ENCODE measurements at regions not wholly inside any gene's neighbourhood (a gene's known extent, or its start where the extent isn't known, plus 50 kb on each side); places are given as distances from the start of the nearest gene placed in this dataset.

GRCh38 chr9:23011669-23012068 lies 565.0 kb downstream of the DMRTA1 start:
- H3K4me1 Mint-ChIP-seq (ENCODE audit: insufficient read depth, unreplicated experiment), result no peaks in the 10 kb centered on the region
- TF ChIP-seq CTCF (IDR thresholded peaks at IDR 0.05; ENCODE audit: unreplicated experiment), result no peak
- peaks cover under 1% of the 10 kb centered on the region for H3K27me3 Mint-ChIP-seq (ENCODE audit: insufficient read depth, unreplicated experiment)
- H3K36me3 Mint-ChIP-seq (ENCODE audit: insufficient read depth, unreplicated experiment), result no peaks in the 10 kb centered on the region
- H3K27ac Mint-ChIP-seq (ENCODE audit: low read depth, unreplicated experiment), result no peak overlapping the region
- DNase-seq (ENCODE audit: unreplicated experiment), result no peak
- H3K9me3 Mint-ChIP-seq (ENCODE audit: unreplicated experiment), result no peaks in the 10 kb centered on the region
- intact Hi-C loops (cut with micrococcal nuclease), result no loop called here
- ChIA-PET POLR2A (no interaction called here), CTCF (no interaction called here)
- BruUV-seq (replicated peaks), result no TSS peak
- H3K4me3 Mint-ChIP-seq (ENCODE audit: unreplicated experiment), result no peak overlapping the region

- H3K4me3 Mint-ChIP-seq (ENCODE audit: unreplicated experiment), result no peak overlapping the region
- POLR2A ChIA-PET, result no interaction called here
Observed at GRCh38 chr9:23015557-23015956, 568.9 kb downstream of the DMRTA1 start.

GRCh38 chr9:23036416-23036815 lies 589.8 kb downstream of the DMRTA1 start:
- Mint-ChIP-seq H3K36me3 (ENCODE audit: insufficient read depth, unreplicated experiment) (no peaks in the 10 kb centered on the region), H3K27me3 (ENCODE audit: insufficient read depth, unreplicated experiment) (peaks cover 51% of the 10 kb centered on the region), H3K27ac (ENCODE audit: low read depth, unreplicated experiment) (no peak overlapping the region), H3K4me1 (ENCODE audit: insufficient read depth, unreplicated experiment) (no peaks in the 10 kb centered on the region), H3K9me3 (ENCODE audit: unreplicated experiment) (no peaks in the 10 kb centered on the region), H3K4me3 (ENCODE audit: unreplicated experiment) (no peak overlapping the region)
- DNase-seq (ENCODE audit: unreplicated experiment), result no peak
- no peak for TF ChIP-seq CTCF (IDR thresholded peaks at IDR 0.05; ENCODE audit: unreplicated experiment)
- CTCF ChIA-PET, result no interaction called here
- intact Hi-C loops (cut with micrococcal nuclease), result no loop called here
- POLR2A ChIA-PET, result no interaction called here
- no TSS peak for BruUV-seq (replicated peaks)

More at GRCh38 chr9:23015557-23015956, 568.9 kb downstream of the DMRTA1 start:
- Mint-ChIP-seq H3K4me1 (ENCODE audit: insufficient read depth, unreplicated experiment) (no peaks in the 10 kb centered on the region), H3K9me3 (ENCODE audit: unreplicated experiment) (no peaks in the 10 kb centered on the region), H3K27ac (ENCODE audit: low read depth, unreplicated experiment) (no peak overlapping the region), H3K36me3 (ENCODE audit: insufficient read depth, unreplicated experiment) (no peaks in the 10 kb centered on the region), H3K27me3 (ENCODE audit: insufficient read depth, unreplicated experiment) (peaks cover 39% of the 10 kb centered on the region)
- BruUV-seq (replicated peaks), result no TSS peak
- DNase-seq (ENCODE audit: unreplicated experiment), result no peak
- intact Hi-C loops (cut with micrococcal nuclease), result no loop called here
- CTCF ChIA-PET, result no interaction called here
- TF ChIP-seq CTCF (IDR thresholded peaks at IDR 0.05; ENCODE audit: unreplicated experiment), result no peak

- Mint-ChIP-seq H3K36me3 (ENCODE audit: insufficient read depth, unreplicated experiment) (no peaks in the 10 kb centered on the region), H3K27ac (ENCODE audit: low read depth, unreplicated experiment) (no peak overlapping the region), H3K27me3 (ENCODE audit: insufficient read depth, unreplicated experiment) (peaks cover 56% of the 10 kb centered on the region), H3K9me3 (ENCODE audit: unreplicated experiment) (no peaks in the 10 kb centered on the region), H3K4me1 (ENCODE audit: insufficient read depth, unreplicated experiment) (no peaks in the 10 kb centered on the region), H3K4me3 (ENCODE audit: unreplicated experiment) (no peak overlapping the region)
- ChIA-PET CTCF (interaction anchor here (0.7 kb wide), 1 partner anchor 98 kb away, joined by 3 read pairs; no protein-coding TSS in a partner anchor), POLR2A (interaction anchor here (0.7 kb wide), 1 partner anchor 12 kb away, joined by 3 read pairs; no protein-coding TSS in a partner anchor)
- no peak for TF ChIP-seq CTCF (IDR thresholded peaks at IDR 0.05; ENCODE audit: unreplicated experiment)
- no peak for DNase-seq (ENCODE audit: unreplicated experiment)
- BruUV-seq (replicated peaks), result no TSS peak
- intact Hi-C loops (cut with micrococcal nuclease), result no loop called here
Observed at GRCh38 chr9:23039402-23039801, 592.8 kb downstream of the DMRTA1 start.
